ENCODE measurements at regions not wholly inside any gene's neighbourhood (a gene's known extent, or its start where the extent isn't known, plus 50 kb on each side); places are given as distances from the start of the nearest gene placed in this dataset.

DNA sequence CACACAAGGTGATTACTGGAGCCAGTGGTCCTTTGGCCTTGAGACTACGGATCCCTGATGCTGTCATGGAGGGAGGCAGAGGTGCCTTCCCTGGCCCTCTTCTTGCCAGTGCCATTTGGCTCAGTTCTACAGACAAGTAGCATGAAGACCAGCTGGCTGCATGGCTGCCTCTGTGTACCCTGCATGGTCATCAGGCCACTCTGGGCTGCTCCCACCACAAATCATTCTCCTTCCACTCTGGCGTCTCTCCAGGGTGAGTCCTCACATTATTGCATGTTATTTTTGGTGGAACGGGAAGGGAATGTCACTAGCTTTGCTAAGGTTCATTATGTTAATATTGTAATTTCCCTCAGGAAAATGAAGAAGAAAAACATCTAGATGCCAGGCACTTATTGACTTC, 229.8 kb downstream of the VAPA start:
- Histone ChIP-seq H3K36me3 (no peaks in the 10 kb centered on the region), H3K9ac (ENCODE audit: low read depth in 2 of 2, low read length in 2 of 2) (no peak overlapping the region), H3K27ac (no peak overlapping the region), H3K4me1 (peaks cover 6% of the 10 kb centered on the region), H3K27me3 (no peaks in the 10 kb centered on the region), H3K9me3 (no peaks in the 10 kb centered on the region), H3K4me3 (no peak overlapping the region)
- TF ChIP-seq, protein P1, sequence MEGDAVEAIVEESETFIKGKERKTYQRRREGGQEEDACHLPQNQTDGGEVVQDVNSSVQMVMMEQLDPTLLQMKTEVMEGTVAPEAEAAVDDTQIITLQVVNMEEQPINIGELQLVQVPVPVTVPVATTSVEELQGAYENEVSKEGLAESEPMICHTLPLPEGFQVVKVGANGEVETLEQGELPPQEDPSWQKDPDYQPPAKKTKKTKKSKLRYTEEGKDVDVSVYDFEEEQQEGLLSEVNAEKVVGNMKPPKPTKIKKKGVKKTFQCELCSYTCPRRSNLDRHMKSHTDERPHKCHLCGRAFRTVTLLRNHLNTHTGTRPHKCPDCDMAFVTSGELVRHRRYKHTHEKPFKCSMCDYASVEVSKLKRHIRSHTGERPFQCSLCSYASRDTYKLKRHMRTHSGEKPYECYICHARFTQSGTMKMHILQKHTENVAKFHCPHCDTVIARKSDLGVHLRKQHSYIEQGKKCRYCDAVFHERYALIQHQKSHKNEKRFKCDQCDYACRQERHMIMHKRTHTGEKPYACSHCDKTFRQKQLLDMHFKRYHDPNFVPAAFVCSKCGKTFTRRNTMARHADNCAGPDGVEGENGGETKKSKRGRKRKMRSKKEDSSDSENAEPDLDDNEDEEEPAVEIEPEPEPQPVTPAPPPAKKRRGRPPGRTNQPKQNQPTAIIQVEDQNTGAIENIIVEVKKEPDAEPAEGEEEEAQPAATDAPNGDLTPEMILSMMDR (IDR thresholded peaks at IDR 0.05) = no peak
- intact Hi-C loops (cut with DNase I) = no loop called here
- no peak for DNase-seq

DNA sequence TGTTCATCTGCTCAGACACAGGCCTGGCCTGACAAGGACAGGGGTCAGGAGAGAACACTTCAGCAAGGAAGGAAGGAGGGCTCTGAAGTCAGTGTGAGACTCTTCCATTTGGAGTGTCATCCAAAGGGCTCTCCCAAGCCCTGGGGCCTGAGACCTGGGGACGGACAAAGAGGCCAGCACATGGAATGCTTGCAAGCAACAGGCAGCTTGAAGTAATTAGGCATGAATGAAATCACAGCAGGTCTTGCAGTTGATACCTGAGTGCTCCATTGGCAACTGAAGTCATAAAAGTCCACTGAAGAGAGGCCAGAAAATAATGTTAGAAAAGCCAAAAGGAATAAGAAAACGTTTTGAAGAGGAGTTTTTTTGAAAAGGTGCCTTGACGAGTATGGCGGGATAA, 231.7 kb downstream of the VAPA start:
- no peak for DNase-seq
- TF ChIP-seq, protein P1 (IDR thresholded peaks at IDR 0.05) = no peak
- Histone ChIP-seq H3K9ac (ENCODE audit: low read depth in 2 of 2, low read length in 2 of 2) (no peak overlapping the region), H3K4me3 (no peak overlapping the region), H3K27me3 (no peaks in the 10 kb centered on the region), H3K9me3 (no peaks in the 10 kb centered on the region), H3K36me3 (no peaks in the 10 kb centered on the region), H3K4me1 (peaks cover 6% of the 10 kb centered on the region), H3K27ac (no peak overlapping the region)
- intact Hi-C loops (cut with DNase I) = no loop called here

DNA sequence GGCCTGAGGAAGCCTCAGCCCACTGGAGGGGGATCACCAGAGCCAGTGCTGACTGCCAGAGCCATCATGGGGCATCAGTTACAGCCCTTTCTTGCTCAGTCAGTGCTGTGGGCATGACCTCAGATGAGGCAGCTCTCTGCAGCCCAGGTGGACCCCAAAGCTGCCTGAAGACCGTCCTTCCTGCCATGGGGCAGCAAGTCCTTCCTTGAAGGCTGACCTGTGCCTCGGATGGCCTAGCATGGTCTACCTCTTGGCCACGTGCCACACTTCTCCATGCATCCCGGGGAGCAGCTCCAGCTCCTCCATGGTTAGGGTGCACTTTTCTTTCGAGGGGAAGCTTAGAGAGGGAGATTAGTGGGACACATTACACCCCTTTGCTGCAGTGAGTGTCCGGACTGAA, 233.4 kb downstream of the VAPA start:
- DNase-seq = no peak
- H3K36me3 ChIP-seq = no peaks in the 10 kb centered on the region
- H3K4me1 ChIP-seq = no peaks in the 10 kb centered on the region
- intact Hi-C loops (cut with DNase I) = no loop called here
- H3K4me3 ChIP-seq = no peak overlapping the region
- no peak overlapping the region for H3K9ac ChIP-seq (ENCODE audit: low read depth in 2 of 2, low read length in 2 of 2)
- TF ChIP-seq, protein P1 (IDR thresholded peaks at IDR 0.05) = no peak
- no peak overlapping the region for H3K27ac ChIP-seq
- no peaks in the 10 kb centered on the region for H3K27me3 ChIP-seq
- H3K9me3 ChIP-seq = no peaks in the 10 kb centered on the region

DNA sequence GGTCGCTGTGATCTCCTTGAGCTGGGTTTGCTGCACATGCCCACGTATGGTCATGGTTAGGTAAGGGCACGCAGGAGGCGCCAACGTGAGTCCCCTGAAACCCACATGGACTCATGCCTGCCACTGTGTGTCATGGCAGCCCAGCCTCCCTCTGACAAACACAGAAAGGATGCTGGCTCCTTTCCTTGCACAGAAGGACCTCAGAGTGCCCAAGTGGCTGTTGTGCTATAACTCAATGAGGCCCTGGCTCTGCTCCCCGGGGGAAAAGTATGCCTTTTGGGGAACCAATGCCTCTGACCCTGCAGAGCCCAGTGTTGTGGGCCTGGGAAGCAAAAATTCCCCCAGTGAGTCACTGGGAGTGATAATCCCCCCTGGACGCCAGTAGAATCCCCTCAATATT, 233.9 kb downstream of the VAPA start:
- Histone ChIP-seq H3K36me3 (no peaks in the 10 kb centered on the region), H3K27me3 (no peaks in the 10 kb centered on the region), H3K4me3 (no peak overlapping the region), H3K4me1 (no peaks in the 10 kb centered on the region), H3K9me3 (no peaks in the 10 kb centered on the region), H3K9ac (ENCODE audit: low read depth in 2 of 2, low read length in 2 of 2) (no peak overlapping the region), H3K27ac (no peak overlapping the region)
- TF ChIP-seq, protein P1 (IDR thresholded peaks at IDR 0.05) = no peak
- intact Hi-C loops (cut with DNase I) = no loop called here
- DNase-seq = no peak

DNA sequence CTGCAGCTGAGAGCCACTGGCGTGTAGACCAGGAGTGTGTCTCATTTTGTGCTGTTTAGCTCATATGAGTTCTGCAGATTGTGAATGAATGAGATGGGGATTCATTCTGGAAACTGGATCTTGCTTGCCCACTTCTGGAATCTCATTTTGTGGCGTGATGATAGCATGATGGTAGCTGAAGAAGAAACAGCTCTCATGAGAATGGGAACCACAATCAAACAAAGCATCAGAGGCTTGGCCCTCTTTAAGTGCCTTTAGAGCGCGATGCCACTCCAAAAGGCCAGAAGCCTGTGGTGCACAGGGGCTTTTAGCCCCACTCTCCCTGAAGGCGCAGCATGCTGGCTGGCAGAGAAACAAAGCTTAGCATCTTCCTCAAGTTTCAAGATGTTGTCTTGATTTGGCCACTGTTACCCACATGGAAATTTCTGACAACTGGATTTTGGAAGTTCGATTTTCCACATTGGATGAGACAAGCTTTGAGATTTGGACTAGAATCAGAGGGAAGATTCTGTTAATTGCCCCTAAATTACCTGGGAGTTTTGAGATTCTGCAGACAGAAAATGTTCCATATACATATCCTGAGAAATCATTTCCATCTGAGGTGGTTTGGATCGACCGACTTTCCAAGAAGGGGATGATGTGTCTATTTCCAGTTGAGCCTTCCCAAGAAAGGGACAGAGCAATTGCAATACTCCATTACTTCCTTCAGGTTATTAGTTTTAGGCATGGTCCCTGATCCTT, 234.5 kb downstream of the VAPA start:
- Histone ChIP-seq H3K4me1 (no peaks in the 10 kb centered on the region), H3K4me3 (no peak overlapping the region), H3K9me3 (no peaks in the 10 kb centered on the region), H3K27ac (no peak overlapping the region), H3K36me3 (no peaks in the 10 kb centered on the region), H3K9ac (ENCODE audit: low read depth in 2 of 2, low read length in 2 of 2) (no peak overlapping the region), H3K27me3 (no peaks in the 10 kb centered on the region)
- TF ChIP-seq, protein P1 (IDR thresholded peaks at IDR 0.05) = no peak
- intact Hi-C loops (cut with DNase I) = no loop called here
- peak; percentile 2 for DNase-seq

Data from colonic mucosa (tissue), 4 donors.